ENCODE measurements at regions not wholly inside any gene's neighbourhood (a gene's known extent, or its start where the extent isn't known, plus 50 kb on each side); places are given as distances from the start of the nearest gene placed in this dataset.
A peak's percentile ranks its signal among the peaks of the same experiment; 100 is the strongest.

GRCh38 chrX:4206941-4207340 is 493.5 kb upstream of the PRKX start:
- FAIRE-seq: no peak

- no peak for FAIRE-seq
These were observed 484.5 kb upstream of the PRKX start for GRCh38 chrX:4197971-4198370.

- FAIRE-seq: no peak
These were observed 480.2 kb upstream of the PRKX start for GRCh38 chrX:4193500-4194155.

- FAIRE-seq: no peak
These were observed 472.9 kb upstream of the PRKX start for GRCh38 chrX:4186331-4186730.

GRCh38 chrX:4185086-4185485 is 471.6 kb upstream of the PRKX start:
- FAIRE-seq: peak; percentile 83

GRCh38 chrX:4182408-4182806 is 469.0 kb upstream of the PRKX start:
- FAIRE-seq: no peak

GRCh38 chrX:4181782-4182407 is 468.4 kb upstream of the PRKX start:
- FAIRE-seq: no peak

GRCh38 chrX:4179031-4179430 is 465.6 kb upstream of the PRKX start:
- FAIRE-seq: no peak

GRCh38 chrX:4175221-4175620 is 461.8 kb upstream of the PRKX start:
- FAIRE-seq: no peak

GRCh38 chrX:4173743-4174142 is 460.3 kb upstream of the PRKX start:
- no peak for FAIRE-seq

GRCh38 chrX:4151798-4152197 is 438.3 kb upstream of the PRKX start:
- FAIRE-seq: no peak

- no peak for FAIRE-seq
These were observed 436.8 kb upstream of the PRKX start for GRCh38 chrX:4150259-4150658.

GRCh38 chrX:4129626-4130025 is 416.2 kb upstream of the PRKX start:
- no peak for FAIRE-seq

GRCh38 chrX:4118666-4119530 is 405.4 kb upstream of the PRKX start:
- FAIRE-seq: no peak

GRCh38 chrX:4110964-4111363 is 397.5 kb upstream of the PRKX start:
- no peak for FAIRE-seq

GRCh38 chrX:4094926-4095325 is 381.5 kb upstream of the PRKX start:
- no peak for FAIRE-seq

- no peak for FAIRE-seq
These were observed 377.8 kb upstream of the PRKX start for GRCh38 chrX:4091046-4091760.

GRCh38 chrX:4059893-4060292 is 346.4 kb upstream of the PRKX start:
- no peak for FAIRE-seq

GRCh38 chrX:4043951-4044350 is 330.5 kb upstream of the PRKX start:
- no peak for FAIRE-seq

GRCh38 chrX:4035874-4036273 is 322.4 kb upstream of the PRKX start:
- FAIRE-seq: no peak

GRCh38 chrX:4028151-4028550 is 314.7 kb upstream of the PRKX start:
- no peak for FAIRE-seq

GRCh38 chrX:4005281-4005680 is 291.8 kb upstream of the PRKX start:
- FAIRE-seq: no peak

GRCh38 chrX:4004822-4005221 is 291.4 kb upstream of the PRKX start:
- no peak for FAIRE-seq
